Endothelial cell of umbilical vein (primary cell): ENCODE measurements at regions not wholly inside any gene's neighbourhood (a gene's known extent, or its start where the extent isn't known, plus 50 kb on each side); places are given as distances from the start of the nearest gene placed in this dataset.

Experiments used
- BruUV-seq: library from RNA; stranded (reverse); fragments of 400-500 nt; replicated peaks from 2 replicates; lab custom pipeline; 2021; lab: Mats Ljungman, UMichigan
- CTCF ChIA-PET: fragments of 300-600, 350-600 bp; sonication (Branson Sonifier 250); formaldehyde crosslinking; loops from one replicate; lab custom pipeline; 2021; ENCODE audit warnings: antibody characterized with exemption, inconsistent platforms; lab: Charles Lee
- POLR2A ChIA-PET: fragments of 300-600, 350-600 bp; sonication (Branson Sonifier 250); formaldehyde crosslinking; loops from one replicate; lab custom pipeline; 2021; ENCODE audit warnings: antibody characterized with exemption, inconsistent platforms; lab: Charles Lee
- DNase-seq: peaks from one replicate; pipeline ENCODE4 v3.0.0-alpha.2; 2011; ENCODE audit warnings: low read depth, low spot score
- FAIRE-seq: peaks from 2 replicates; lab custom pipeline; 2011; peaks lifted over from hg19 to GRCh38; lab: Jason Lieb, UNC
- H2AFZ ChIP-seq: 2 replicates; pipeline ENCODE4 v1.6.0; 2012; ENCODE audit warnings: low read depth, low read length, control low read depth, inconsistent platforms
- H3K27ac ChIP-seq: 2 replicates; pipeline ENCODE4 v1.5.1; 2011; ENCODE audit warnings: low read depth, mild to moderate bottlenecking, control low read depth, low read length, moderate library complexity; ENCODE audit not compliant: insufficient read depth
- H3K27me3 ChIP-seq, 2 experiments: 2 replicates each; pipeline versions ENCODE4 v1.6.0 to v1.6.1; 2011; ENCODE audit warnings: low read length in 2 of 2, mixed read lengths in 1 of 2; ENCODE audit not compliant: control insufficient read depth in 2 of 2, insufficient read depth in 2 of 2
- H3K36me3 ChIP-seq, 2 experiments: 2 replicates in 1 of 2; 3 replicates in 1 of 2; pipeline ENCODE4 v1.5.1; 2011; ENCODE audit warnings: low read length in 2 of 2, mild to moderate bottlenecking in 1 of 2, moderate library complexity in 1 of 2; ENCODE audit not compliant: control insufficient read depth in 2 of 2, insufficient read depth in 2 of 2; ENCODE audit errors: extremely low read depth in 1 of 2
- H3K4me1 ChIP-seq: 3 replicates; pipeline ENCODE4 v1.5.1; 2011; ENCODE audit warnings: mild to moderate bottlenecking, low read length; ENCODE audit not compliant: control insufficient read depth, insufficient read depth; ENCODE audit errors: extremely low read depth
- H3K4me2 ChIP-seq: 2 replicates; pipeline ENCODE4 v1.6.1; 2011; ENCODE audit warnings: low read length, control low read depth, mixed read lengths; ENCODE audit not compliant: insufficient read depth
- H3K4me3 ChIP-seq, 3 experiments: fragments of 200-600 bp in 1 of 3; sonication (generic), shearing (Covaris generic) in 1 of 3; replicated peaks in 1 of 3; 2 replicates each; pipeline ENCODE4 v1.5.1; 2011 to 2016; ENCODE audit warnings: control low read depth in 3 of 3, low read length in 3 of 3, mild to moderate bottlenecking in 2 of 3, inconsistent platforms in 1 of 3, low read depth in 1 of 3, moderate library complexity in 1 of 3; ENCODE audit not compliant: insufficient read depth in 1 of 3
- H3K79me2 ChIP-seq: 2 replicates; pipeline ENCODE4 v1.6.0; 2012; ENCODE audit warnings: low read length, inconsistent platforms; ENCODE audit not compliant: control insufficient read depth, insufficient read depth
- H3K9ac ChIP-seq: replicated peaks from 2 replicates; pipeline ENCODE3; 2011; ENCODE audit warnings: low read length, control low read depth; ENCODE audit not compliant: insufficient read depth; ENCODE audit errors: extremely low read depth
- H3K9me1 ChIP-seq: replicated peaks from 3 replicates; pipeline ENCODE4 v1.6.0; 2011; ENCODE audit warnings: mild to moderate bottlenecking, low read length; ENCODE audit not compliant: control insufficient read depth, insufficient read depth; ENCODE audit errors: extremely low read depth
- H3K9me3 ChIP-seq: replicated peaks from 2 replicates; pipeline ENCODE4 v1.5.1; 2012; ENCODE audit warnings: low read length, inconsistent platforms; ENCODE audit not compliant: control insufficient read depth, insufficient read depth
- H4K20me1 ChIP-seq: replicated peaks from 2 replicates; pipeline ENCODE3; 2011; ENCODE audit warnings: mild to moderate bottlenecking, low read length; ENCODE audit not compliant: control insufficient read depth, insufficient read depth; ENCODE audit errors: extremely low read depth
- EZH2 ChIP-seq: IDR thresholded peaks from 2 replicates; pipeline ENCODE4 v1.6.1; 2012; ENCODE audit warnings: borderline replicate concordance, low read depth, mild to moderate bottlenecking, moderate library complexity, low read length, inconsistent platforms; ENCODE audit not compliant: severe bottlenecking
- FOS ChIP-seq: IDR thresholded peaks from 2 replicates; pipeline ENCODE4 v1.6.1; 2011; ENCODE audit warnings: mild to moderate bottlenecking, low read length, moderate library complexity, borderline replicate concordance; ENCODE audit not compliant: insufficient read depth
- GATA2 ChIP-seq: IDR thresholded peaks from 2 replicates; pipeline ENCODE4 v1.7.0; 2011; ENCODE audit warnings: low read depth, mild to moderate bottlenecking, moderate library complexity, mixed read lengths, low read length; ENCODE audit not compliant: insufficient read length, insufficient read depth
- JUN ChIP-seq: IDR thresholded peaks from 2 replicates; pipeline ENCODE4 v1.6.1; 2011; ENCODE audit warnings: borderline replicate concordance, low read depth; ENCODE audit not compliant: insufficient read length, insufficient read depth
- MYC ChIP-seq: IDR thresholded peaks from one replicate; pipeline ENCODE4 v1.6.1; 2011; ENCODE audit warnings: mild to moderate bottlenecking, low read depth, low read length
- POLR2A ChIP-seq: IDR thresholded peaks from 2 replicates; pipeline ENCODE4 v1.6.1; 2012; ENCODE audit warnings: low read depth, mild to moderate bottlenecking, control low read depth, low read length
- POLR2AphosphoS5 ChIP-seq: IDR thresholded peaks from 2 replicates; pipeline ENCODE4 v1.6.1; 2012; ENCODE audit warnings: low read depth, mild to moderate bottlenecking, control low read depth, low read length, moderate library complexity; ENCODE audit not compliant: insufficient read depth
- dilution Hi-C: fragments of 300-500 bp; cut with MboI; formaldehyde crosslinking; loops from one replicate; pipeline ENCODE4 v1.15.0; 2019; ENCODE audit warnings: low sequenced_read_pairs; ENCODE audit not compliant: extremely low pct_ligation_motif_present
- intact Hi-C: fragments of 100-400 bp; cut with micrococcal nuclease; formaldehyde crosslinking; loops from one replicate; pipeline ENCODE4 v1.10.0; 2022
- TF ChIP-seq, protein P1 (sequence below), 2 donors: IDR thresholded peaks; 1 replicate in 1 of 2; 2 replicates in 1 of 2; pipeline ENCODE4 v1.5.1; 2011; ENCODE audit warnings: low read length in 2 of 2, mild to moderate bottlenecking in 2 of 2, moderate library complexity in 2 of 2, control low read depth in 1 of 2, inconsistent platforms in 1 of 2, low read depth in 1 of 2; ENCODE audit not compliant: insufficient read depth in 1 of 2; ENCODE audit errors: extremely low read depth in 1 of 2
- TF ChIP-seq, protein P2 (sequence below): IDR thresholded peaks from 2 replicates; pipeline ENCODE4 v1.6.1; 2011; ENCODE audit not compliant: insufficient read depth, insufficient read length

DNA sequence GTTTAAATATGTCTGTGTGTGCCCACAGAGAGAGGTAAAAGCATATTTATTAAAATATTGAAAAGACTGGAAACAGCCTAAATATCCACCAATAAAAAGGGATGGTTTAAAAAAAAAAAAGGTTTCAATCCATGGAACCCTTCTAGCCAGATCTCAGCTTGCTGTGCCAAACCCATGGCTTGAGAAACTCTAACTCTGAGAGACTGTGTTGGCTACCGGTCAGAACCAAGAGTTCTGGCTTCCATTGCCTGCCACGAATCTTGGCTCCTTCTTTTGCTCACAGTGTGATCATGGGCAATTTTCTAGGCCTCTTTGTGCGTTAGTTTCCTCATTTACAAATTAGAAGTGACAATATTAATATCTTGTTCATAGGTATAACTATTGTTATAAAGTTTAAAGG lies 201.3 kb upstream of the IRX3 start:
- dilution Hi-C loops = no loop called here
- intact Hi-C loops = no loop called here
- no TSS peak for BruUV-seq
- TF ChIP-seq JUN (no peak), FOS (no peak), MYC (no peak), POLR2A (no peak), POLR2AphosphoS5 (no peak), GATA2 (no peak), EZH2 (no peak)
- TF ChIP-seq, protein P1, sequence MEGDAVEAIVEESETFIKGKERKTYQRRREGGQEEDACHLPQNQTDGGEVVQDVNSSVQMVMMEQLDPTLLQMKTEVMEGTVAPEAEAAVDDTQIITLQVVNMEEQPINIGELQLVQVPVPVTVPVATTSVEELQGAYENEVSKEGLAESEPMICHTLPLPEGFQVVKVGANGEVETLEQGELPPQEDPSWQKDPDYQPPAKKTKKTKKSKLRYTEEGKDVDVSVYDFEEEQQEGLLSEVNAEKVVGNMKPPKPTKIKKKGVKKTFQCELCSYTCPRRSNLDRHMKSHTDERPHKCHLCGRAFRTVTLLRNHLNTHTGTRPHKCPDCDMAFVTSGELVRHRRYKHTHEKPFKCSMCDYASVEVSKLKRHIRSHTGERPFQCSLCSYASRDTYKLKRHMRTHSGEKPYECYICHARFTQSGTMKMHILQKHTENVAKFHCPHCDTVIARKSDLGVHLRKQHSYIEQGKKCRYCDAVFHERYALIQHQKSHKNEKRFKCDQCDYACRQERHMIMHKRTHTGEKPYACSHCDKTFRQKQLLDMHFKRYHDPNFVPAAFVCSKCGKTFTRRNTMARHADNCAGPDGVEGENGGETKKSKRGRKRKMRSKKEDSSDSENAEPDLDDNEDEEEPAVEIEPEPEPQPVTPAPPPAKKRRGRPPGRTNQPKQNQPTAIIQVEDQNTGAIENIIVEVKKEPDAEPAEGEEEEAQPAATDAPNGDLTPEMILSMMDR (IDR thresholded peaks at IDR 0.05; ENCODE audit: extremely low read depth in 1 of 2, insufficient read depth in 1 of 2, low read depth in 1 of 2, low read length in 2 of 2) = no peak
- TF ChIP-seq, protein P2, sequence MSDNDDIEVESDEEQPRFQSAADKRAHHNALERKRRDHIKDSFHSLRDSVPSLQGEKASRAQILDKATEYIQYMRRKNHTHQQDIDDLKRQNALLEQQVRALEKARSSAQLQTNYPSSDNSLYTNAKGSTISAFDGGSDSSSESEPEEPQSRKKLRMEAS = no peak
- H3K27me3 ChIP-seq = no peaks in the 10 kb centered on the region
- no peaks in the 10 kb centered on the region for H3K79me2 ChIP-seq
- H3K27ac ChIP-seq = no peak overlapping the region
- H3K4me1 ChIP-seq = no peaks in the 10 kb centered on the region
- DNase-seq (no peak), FAIRE-seq (no peak)
- no peak overlapping the region for H3K4me2 ChIP-seq
- CTCF ChIA-PET = no interaction called here
- H3K9me1 ChIP-seq = no peaks in the 10 kb centered on the region
- no peak overlapping the region for H3K9ac ChIP-seq
- no peak overlapping the region for H3K4me3 ChIP-seq
- H3K36me3 ChIP-seq = no peaks in the 10 kb centered on the region
- H2AFZ ChIP-seq = no peak overlapping the region
- no peaks in the 10 kb centered on the region for H3K9me3 ChIP-seq
- POLR2A ChIA-PET = no interaction called here
- no peaks in the 10 kb centered on the region for H4K20me1 ChIP-seq
